HG03342 (cell line): ENCODE measurements at regions not wholly inside any gene's neighbourhood (a gene's known extent, or its start where the extent isn't known, plus 50 kb on each side); places are given as distances from the start of the nearest gene placed in this dataset.
"Not testable (repeated sequence)": the region's sequence is repeated elsewhere in the genome, so short reads cannot be mapped to it uniquely, and the experiment has no call there.

Source experiments
- ATAC-seq: cut with Tn5 transposase; IDR thresholded peaks from one replicate; pipeline ENCODE4 v1.9.1; 2021; ENCODE audit warnings: mild to moderate bottlenecking, moderate library complexity; ENCODE audit not compliant: unreplicated experiment

DNA sequence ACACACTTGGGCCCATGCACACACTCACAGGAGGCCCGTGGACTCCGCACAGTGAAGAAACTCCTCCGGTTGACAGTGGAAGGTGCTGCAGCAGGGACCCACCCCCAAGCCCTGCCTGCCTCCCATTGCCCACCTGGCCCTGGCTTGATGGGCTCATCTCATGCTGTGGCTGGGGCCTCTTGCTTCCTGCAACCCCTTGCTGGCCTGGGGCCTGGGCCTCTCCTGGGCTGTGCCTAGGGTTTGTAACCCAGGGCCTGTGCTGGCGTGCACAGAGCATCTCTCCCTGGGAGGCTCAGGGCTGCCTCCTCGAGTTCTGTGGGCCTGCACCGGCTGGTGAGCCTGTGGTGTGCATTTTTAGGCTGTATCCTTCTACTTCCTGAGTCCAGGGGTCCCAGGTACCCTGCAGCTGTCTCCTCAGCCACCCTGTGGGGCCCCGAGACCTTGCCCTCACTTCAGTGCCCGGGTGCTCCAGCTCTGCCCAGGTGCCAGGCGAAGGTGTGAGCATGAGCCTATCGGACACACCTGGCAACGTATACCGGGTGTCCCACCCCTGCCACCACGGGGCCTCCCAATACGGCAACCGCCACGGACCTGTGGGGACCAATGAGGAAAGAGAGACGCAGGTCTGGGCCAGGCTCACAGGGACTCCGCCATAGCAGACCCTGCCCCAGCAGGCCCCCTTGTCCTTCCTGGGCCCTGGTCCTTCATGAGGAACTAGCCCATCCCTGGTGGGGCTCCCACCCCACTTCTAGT, 158.3 kb upstream of the POTEB2 start:
- not testable (repeated sequence) for ATAC-seq

DNA sequence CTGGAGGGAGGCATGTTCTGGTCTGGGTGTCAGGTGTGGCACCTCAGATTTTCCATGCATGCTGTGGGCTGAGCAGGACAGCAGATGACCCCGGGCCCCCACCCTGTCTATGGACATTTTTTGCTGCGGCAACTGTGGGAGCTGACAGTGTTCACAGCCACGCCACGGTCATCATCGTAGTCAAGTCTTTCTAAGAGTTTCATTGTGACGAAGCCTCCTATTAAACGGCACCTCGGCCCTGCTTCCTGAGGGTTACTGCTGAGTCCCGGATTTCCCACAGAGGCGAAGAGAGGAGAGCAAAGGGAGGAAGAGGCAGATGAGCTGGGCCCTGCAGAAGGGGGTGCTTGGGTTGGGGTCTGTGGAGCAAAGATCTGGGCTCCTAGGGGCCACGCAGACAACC, 152.1 kb upstream of the POTEB2 start:
- ATAC-seq = not testable (repeated sequence)

DNA sequence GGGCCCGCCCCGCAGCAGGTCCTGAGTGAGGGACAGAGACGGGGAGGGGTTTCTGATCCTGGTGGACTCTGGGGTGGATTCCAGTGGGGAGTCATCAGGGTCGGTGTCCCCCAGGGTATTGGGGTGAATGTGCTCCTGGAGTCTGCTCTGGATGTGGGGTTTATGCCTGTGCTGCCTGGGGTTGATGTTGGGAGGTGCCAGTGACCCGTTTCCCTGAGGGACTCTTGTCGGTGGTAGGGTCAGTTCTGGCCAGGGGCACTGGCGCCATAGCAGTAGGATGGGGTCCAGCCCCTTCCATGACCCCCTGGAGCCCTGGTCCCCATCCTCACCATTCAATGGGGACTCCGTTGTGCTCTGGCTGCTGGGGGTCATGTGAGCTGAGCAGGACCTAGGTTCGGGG, 151.2 kb upstream of the POTEB2 start:
- not testable (repeated sequence) for ATAC-seq

DNA sequence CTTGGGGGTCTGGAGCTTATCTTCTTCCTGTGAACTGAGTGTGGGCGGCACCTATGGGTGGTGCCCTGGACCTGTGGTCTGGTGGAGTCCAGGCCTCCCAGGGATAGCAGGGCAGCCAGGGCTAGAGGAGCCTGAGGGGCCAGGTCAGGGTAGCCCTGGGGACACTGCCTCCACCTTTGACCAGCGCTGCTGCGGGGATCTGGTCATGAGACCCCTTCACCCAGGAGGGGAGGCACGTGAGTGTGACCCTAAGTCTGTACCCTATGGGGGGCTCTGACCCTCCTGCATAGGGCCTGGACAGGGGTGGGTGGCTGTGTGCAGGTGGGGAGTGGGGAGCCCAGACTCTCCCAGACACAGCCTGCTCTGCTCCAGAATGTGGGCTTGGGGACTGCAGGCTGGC, 150.5 kb upstream of the POTEB2 start:
- ATAC-seq = not testable (repeated sequence)

DNA sequence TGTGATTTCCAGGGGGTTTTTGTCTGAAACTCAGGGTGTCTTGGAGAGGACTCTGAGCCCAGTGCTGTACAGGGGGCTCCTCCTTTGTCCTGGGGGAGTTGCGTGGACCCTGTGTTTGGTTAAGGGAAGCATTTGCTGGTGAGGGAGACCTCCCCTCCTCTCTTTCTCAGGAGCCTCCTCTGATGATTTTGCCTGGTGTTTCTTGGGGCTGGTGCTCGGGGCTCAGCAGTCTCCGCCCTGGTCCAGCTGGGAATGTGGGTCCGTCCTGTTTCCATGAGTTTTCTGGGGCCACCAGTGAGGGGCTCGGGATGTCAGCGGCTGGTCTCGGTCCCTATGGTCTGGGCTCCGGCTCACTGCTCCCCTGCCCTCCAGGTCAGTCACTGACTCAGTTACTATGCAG, 149.1 kb upstream of the POTEB2 start:
- ATAC-seq = not testable (repeated sequence)

DNA sequence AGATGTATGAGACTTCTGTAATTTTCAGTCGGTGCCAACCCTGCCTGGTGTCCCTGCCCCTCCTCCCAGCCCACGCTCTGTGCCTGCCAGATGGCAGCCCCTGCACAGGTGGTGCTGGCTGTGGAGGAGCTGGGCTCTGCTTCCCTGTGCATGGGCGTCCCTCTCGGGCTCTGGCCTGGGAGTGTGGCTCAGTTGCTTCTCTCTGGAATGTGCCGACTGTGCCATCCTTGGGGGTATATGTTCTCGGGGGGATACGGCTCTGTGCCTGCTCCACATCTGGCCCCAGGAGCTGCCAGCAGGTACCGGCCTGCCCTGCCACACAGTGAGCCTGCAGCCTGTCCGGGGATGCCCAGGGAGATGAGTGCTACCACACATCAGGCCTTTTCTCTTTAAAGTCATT, 147.2 kb upstream of the POTEB2 start:
- not testable (repeated sequence) for ATAC-seq

DNA sequence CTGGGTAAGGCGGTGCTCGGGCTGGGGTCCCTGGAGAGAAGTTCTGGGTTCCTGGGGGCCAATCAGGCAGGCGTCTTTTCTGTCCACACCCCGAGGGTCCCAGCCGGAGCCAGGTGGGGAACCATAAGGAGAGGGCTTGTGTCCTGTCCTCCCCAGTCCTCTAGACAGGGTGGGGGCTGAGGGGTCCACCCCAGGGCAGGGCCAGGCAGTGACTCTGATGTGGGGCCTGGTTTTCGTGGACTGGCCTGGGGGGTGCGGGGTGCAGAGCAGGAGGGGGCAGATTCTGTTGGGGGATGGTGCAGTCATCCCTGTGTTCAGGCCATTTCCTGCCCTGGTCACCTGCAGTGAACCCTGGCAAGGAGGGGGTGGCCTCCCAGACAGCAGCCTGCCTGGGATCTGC, 143.5 kb upstream of the POTEB2 start:
- not testable (repeated sequence) for ATAC-seq

DNA sequence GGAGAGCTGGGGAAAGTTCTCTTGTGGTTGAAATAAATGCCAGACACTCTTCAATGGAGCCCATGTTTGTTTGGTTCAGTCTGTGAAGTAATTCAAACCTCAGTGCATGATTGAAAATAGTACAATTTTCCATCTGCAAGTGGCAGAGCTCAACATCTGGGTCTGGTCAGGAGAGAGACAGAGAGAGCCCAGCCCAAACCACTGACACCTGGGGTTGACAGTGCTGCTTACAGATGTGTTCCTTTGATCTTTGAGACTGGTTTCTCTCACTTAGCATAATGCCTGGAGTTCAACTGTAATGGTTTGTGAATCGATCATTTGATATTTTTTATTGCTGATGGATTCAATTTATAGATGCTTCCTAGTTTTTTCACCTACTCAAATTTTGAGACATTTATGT, 137.3 kb upstream of the POTEB2 start:
- ATAC-seq = not testable (repeated sequence)

DNA sequence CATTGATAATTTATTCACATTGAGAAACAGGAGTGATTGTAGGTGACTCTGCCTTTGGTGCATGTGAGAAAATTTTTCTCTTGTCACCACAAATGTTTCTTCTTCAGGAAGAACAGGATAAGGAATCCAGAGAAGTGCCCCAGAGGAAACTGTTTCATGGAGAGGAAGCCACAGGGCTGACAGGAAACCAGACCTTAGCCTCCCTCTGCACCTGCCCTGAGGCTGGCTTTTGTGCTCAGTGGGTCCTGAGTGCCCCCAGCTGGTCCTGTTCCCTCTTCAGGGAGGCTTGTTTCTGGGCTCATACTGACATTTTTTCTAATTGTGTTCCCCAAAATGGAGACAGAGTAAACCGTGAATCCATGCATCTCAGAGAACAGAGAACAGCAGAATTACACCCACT, 135.8 kb upstream of the POTEB2 start:
- ATAC-seq = not testable (repeated sequence)

DNA sequence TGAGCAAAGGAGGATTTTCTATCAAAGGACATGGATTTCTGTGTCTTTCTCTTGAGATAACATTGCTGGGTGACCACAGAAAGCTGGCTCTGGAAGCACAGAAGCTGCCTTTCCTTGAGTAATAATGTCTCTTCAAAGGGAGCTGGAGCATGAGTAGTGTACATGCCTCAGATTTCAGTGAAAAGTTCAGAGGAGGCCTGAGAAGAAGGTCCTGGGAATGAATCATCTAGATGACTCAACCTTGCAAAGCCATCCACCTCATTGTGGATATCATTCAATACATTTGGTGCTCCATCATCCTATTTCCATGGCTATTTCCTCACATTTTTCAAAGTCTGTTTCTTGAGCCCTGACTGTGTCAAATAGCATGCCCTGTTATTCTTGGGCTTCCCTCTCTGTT, 125.6 kb upstream of the POTEB2 start:
- ATAC-seq = not testable (repeated sequence)

DNA sequence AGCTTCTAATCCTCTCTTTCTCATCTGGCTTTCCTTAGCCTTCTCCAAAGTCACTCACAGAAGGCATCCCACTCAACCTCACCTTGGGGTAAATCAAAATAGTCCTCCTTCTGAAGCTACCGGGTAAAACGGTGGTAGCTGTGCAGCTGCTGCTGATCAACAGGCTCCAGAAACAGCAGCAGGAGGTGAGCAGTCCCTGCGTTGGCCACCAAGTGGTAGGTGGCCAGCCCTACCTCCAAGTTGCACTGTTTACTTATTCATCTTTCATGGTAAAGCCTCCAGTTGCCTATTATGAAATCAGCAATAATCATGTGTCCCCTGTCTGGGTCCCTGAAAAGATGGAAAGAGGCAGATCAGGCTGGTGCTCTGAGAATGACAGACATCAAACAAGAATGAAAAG, 125.1 kb upstream of the POTEB2 start:
- not testable (repeated sequence) for ATAC-seq

DNA sequence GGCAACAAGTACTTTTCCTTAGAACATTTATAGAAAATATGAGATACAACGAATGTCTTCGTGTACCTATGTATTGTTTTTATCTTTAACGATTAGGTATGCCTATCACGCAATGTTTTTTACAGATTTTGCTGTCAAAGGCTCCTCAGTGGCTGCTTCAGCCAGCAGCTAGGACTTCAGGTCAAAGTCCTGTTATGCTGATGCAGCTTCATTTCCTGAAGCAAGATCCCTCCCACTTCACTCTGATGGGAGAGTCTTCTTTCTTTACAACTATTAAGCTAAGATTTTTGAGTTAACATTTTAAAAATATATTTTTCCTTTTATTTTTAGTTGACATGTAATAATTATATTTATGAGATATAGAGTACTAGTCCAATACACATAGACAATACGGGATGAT, 120.7 kb upstream of the POTEB2 start:
- not testable (repeated sequence) for ATAC-seq

DNA sequence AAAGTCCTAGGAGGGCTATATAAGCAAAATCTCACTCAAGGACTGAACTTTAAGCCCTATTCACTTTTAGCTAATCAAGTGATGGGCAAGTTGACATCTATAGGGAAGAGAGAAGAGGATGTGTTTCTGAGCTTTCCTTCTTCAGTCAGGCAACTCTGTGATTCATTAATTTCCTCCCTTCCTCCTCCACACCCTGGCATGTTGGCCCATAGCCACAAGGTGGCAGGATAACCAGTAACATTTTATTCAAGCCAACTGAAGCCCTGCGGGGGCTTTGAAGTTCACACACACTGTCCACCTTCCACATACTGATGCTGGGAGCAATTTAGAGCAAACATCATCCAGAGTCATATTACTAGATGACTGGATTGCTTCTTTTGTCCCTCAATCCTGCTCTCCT, 111.9 kb upstream of the POTEB2 start:
- peak; percentile 96 for ATAC-seq

DNA sequence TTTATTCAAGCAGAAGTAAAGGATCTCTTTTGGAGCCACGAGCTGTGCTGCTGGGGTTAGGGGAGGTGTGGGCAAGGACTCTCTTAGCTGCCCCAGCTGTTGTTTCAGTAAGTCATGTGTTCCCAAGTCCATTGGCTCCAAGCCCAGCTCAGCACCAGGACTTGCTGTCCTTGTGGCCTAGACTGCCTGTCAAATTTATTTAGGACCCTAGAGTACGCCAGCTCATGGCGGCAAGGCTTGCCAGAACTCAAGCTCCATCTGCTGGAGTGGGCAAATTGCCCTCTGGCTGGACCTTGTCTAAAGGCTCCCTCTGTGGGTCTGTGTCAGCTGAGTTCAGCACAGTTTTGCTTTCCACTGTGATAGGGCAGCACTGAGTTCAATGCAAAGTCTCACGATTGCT, 106.6 kb upstream of the POTEB2 start:
- not testable (repeated sequence) for ATAC-seq

DNA sequence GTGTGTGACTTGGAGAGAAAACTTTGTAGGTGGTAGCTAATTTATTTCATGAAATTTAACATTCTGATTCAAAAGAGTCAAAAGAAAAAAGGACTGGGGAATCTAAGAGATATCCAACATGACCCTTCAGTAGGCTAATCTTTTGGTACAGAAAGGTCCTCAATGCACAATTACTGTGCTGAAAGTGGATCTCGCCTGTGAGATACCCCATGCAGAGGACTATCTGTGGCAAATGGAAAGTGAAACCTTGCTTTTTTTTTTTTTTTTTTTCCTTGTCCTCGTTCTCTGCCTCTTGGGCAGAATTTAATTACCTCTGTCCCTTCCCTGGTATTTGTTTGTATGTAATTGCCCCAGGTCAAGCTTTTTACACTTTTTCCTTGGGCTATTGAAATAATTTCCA, 93.2 kb upstream of the POTEB2 start:
- not testable (repeated sequence) for ATAC-seq

DNA sequence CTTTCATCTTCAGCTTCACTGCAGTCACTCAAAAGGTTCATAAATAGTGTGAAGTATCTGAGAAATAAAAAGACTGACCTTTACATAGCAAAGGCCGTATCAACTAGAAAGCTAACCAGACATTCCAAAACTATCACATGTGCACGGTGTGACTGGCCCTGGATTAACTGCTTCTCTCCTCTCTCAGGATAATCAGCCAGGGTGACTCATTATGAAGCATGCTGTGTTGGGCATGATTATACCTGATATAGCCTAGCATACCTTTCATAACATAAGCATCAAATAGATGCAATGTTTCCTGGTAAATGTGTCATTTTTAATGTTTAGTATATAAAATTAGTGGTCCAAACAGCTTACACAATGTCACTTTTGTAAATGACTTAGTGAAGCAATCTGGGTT, 63.2 kb upstream of the POTEB2 start:
- ATAC-seq = not testable (repeated sequence)
